ENCODE measurements at regions not wholly inside any gene's neighbourhood (a gene's known extent, or its start where the extent isn't known, plus 50 kb on each side); places are given as distances from the start of the nearest gene placed in this dataset.
"Not testable (repeated sequence)": the region's sequence is repeated elsewhere in the genome, so short reads cannot be mapped to it uniquely, and the experiment has no call there.

- Histone ChIP-seq H3K27me3 (ENCODE audit: control insufficient read depth, insufficient read depth, low read length) (no peaks in the 10 kb centered on the region), H3K36me3 (ENCODE audit: control insufficient read depth, insufficient read depth, low read length) (no peaks in the 10 kb centered on the region), H3K9me3 (ENCODE audit: control insufficient read depth, insufficient read depth, low read length) (no peaks in the 10 kb centered on the region), H3K27ac (ENCODE audit: low read length) (no peak overlapping the region), H3K4me1 (ENCODE audit: control insufficient read depth, insufficient read depth, low read length) (no peaks in the 10 kb centered on the region), H3K4me3 (ENCODE audit: low read length) (no peak overlapping the region)
- WGBS (ENCODE audit: insufficient coverage, insufficient read length): no CpG with 5 or more reads among the region's 2 CpGs
- DNase-seq (ENCODE audit: low read depth, low spot score): no peak
Measured at GRCh38 chr2:192952245-192952644, 757.5 kb upstream of the TMEFF2 start.

- WGBS (ENCODE audit: insufficient coverage, insufficient read length): no CpG with 5 or more reads among the region's 3 CpGs
- Histone ChIP-seq H3K9me3 (ENCODE audit: control insufficient read depth, insufficient read depth, low read length) (no peaks in the 10 kb centered on the region), H3K4me1 (ENCODE audit: control insufficient read depth, insufficient read depth, low read length) (no peaks in the 10 kb centered on the region), H3K27me3 (ENCODE audit: control insufficient read depth, insufficient read depth, low read length) (no peaks in the 10 kb centered on the region), H3K27ac (ENCODE audit: low read length) (no peak overlapping the region), H3K36me3 (ENCODE audit: control insufficient read depth, insufficient read depth, low read length) (no peaks in the 10 kb centered on the region), H3K4me3 (ENCODE audit: low read length) (no peak overlapping the region)
- no peak for DNase-seq (ENCODE audit: low read depth, low spot score)
Measured at GRCh38 chr2:192948316-192948715, 753.6 kb upstream of the TMEFF2 start.

- no peaks in the 10 kb centered on the region for H3K27me3 ChIP-seq (ENCODE audit: control insufficient read depth, insufficient read depth, low read length)
- no peak for DNase-seq (ENCODE audit: low read depth, low spot score)
- no peaks in the 10 kb centered on the region for H3K4me1 ChIP-seq (ENCODE audit: control insufficient read depth, insufficient read depth, low read length)
- H3K27ac ChIP-seq (ENCODE audit: low read length): no peak overlapping the region
- H3K36me3 ChIP-seq (ENCODE audit: control insufficient read depth, insufficient read depth, low read length): no peaks in the 10 kb centered on the region
- no peak overlapping the region for H3K4me3 ChIP-seq (ENCODE audit: low read length)
- no CpG with 5 or more reads among the region's 1 CpG for WGBS (ENCODE audit: insufficient coverage, insufficient read length)
- no peaks in the 10 kb centered on the region for H3K9me3 ChIP-seq (ENCODE audit: control insufficient read depth, insufficient read depth, low read length)
Measured at GRCh38 chr2:192947352-192947751, 752.6 kb upstream of the TMEFF2 start.

- no CpG with 5 or more reads among the region's 1 CpG for WGBS (ENCODE audit: insufficient coverage, insufficient read length)
- Histone ChIP-seq H3K27me3 (ENCODE audit: control insufficient read depth, insufficient read depth, low read length) (no peaks in the 10 kb centered on the region), H3K27ac (ENCODE audit: low read length) (no peak overlapping the region), H3K36me3 (ENCODE audit: control insufficient read depth, insufficient read depth, low read length) (no peaks in the 10 kb centered on the region), H3K4me3 (ENCODE audit: low read length) (no peak overlapping the region), H3K4me1 (ENCODE audit: control insufficient read depth, insufficient read depth, low read length) (0 out of 2 replicates have a peak, but pooled peaks cover 1% of the 10 kb centered on the region), H3K9me3 (ENCODE audit: control insufficient read depth, insufficient read depth, low read length) (no peaks in the 10 kb centered on the region)
- no peak for DNase-seq (ENCODE audit: low read depth, low spot score)
Measured at GRCh38 chr2:192940767-192941166, 746.0 kb upstream of the TMEFF2 start.

GRCh38 chr2:192932376-192932775 lies 737.6 kb upstream of the TMEFF2 start:
- WGBS (ENCODE audit: insufficient coverage, insufficient read length): no CpG with 5 or more reads among the region's 1 CpG
- H3K27ac ChIP-seq (ENCODE audit: low read length): no peak overlapping the region
- H3K27me3 ChIP-seq (ENCODE audit: control insufficient read depth, insufficient read depth, low read length): no peaks in the 10 kb centered on the region
- no peaks in the 10 kb centered on the region for H3K36me3 ChIP-seq (ENCODE audit: control insufficient read depth, insufficient read depth, low read length)
- no peak for DNase-seq (ENCODE audit: low read depth, low spot score)
- H3K4me1 ChIP-seq (ENCODE audit: control insufficient read depth, insufficient read depth, low read length): no peaks in the 10 kb centered on the region
- H3K9me3 ChIP-seq (ENCODE audit: control insufficient read depth, insufficient read depth, low read length): no peaks in the 10 kb centered on the region
- no peak overlapping the region for H3K4me3 ChIP-seq (ENCODE audit: low read length)

- not testable (repeated sequence) for H3K9me3 ChIP-seq (ENCODE audit: control insufficient read depth, insufficient read depth, low read length); H3K27me3 ChIP-seq (ENCODE audit: control insufficient read depth, insufficient read depth, low read length); H3K27ac ChIP-seq (ENCODE audit: low read length); H3K4me3 ChIP-seq (ENCODE audit: low read length); H3K4me1 ChIP-seq (ENCODE audit: control insufficient read depth, insufficient read depth, low read length); H3K36me3 ChIP-seq (ENCODE audit: control insufficient read depth, insufficient read depth, low read length); DNase-seq (ENCODE audit: low read depth, low spot score)
- no CpG with 5 or more reads among the region's 4 CpGs for WGBS (ENCODE audit: insufficient coverage, insufficient read length)
Measured at GRCh38 chr2:192921631-192922030, 726.9 kb upstream of the TMEFF2 start.

GRCh38 chr2:192901446-192901845 lies 706.7 kb upstream of the TMEFF2 start:
- Histone ChIP-seq H3K27ac (ENCODE audit: low read length) (no peak overlapping the region), H3K27me3 (ENCODE audit: control insufficient read depth, insufficient read depth, low read length) (no peaks in the 10 kb centered on the region), H3K4me1 (ENCODE audit: control insufficient read depth, insufficient read depth, low read length) (no peaks in the 10 kb centered on the region), H3K9me3 (ENCODE audit: control insufficient read depth, insufficient read depth, low read length) (no peaks in the 10 kb centered on the region), H3K36me3 (ENCODE audit: control insufficient read depth, insufficient read depth, low read length) (no peaks in the 10 kb centered on the region), H3K4me3 (ENCODE audit: low read length) (no peak overlapping the region)
- no peak for DNase-seq (ENCODE audit: low read depth, low spot score)

GRCh38 chr2:192899466-192899865 lies 704.7 kb upstream of the TMEFF2 start:
- H3K4me1 ChIP-seq (ENCODE audit: control insufficient read depth, insufficient read depth, low read length): no peaks in the 10 kb centered on the region
- WGBS (ENCODE audit: insufficient coverage, insufficient read length): no CpG with 5 or more reads among the region's 3 CpGs
- H3K4me3 ChIP-seq (ENCODE audit: low read length): no peak overlapping the region
- no peaks in the 10 kb centered on the region for H3K9me3 ChIP-seq (ENCODE audit: control insufficient read depth, insufficient read depth, low read length)
- H3K27ac ChIP-seq (ENCODE audit: low read length): no peak overlapping the region
- no peak for DNase-seq (ENCODE audit: low read depth, low spot score)
- no peaks in the 10 kb centered on the region for H3K27me3 ChIP-seq (ENCODE audit: control insufficient read depth, insufficient read depth, low read length)
- no peaks in the 10 kb centered on the region for H3K36me3 ChIP-seq (ENCODE audit: control insufficient read depth, insufficient read depth, low read length)

- H3K4me3 ChIP-seq (ENCODE audit: low read length); H3K36me3 ChIP-seq (ENCODE audit: control insufficient read depth, insufficient read depth, low read length); DNase-seq (ENCODE audit: low read depth, low spot score); H3K27me3 ChIP-seq (ENCODE audit: control insufficient read depth, insufficient read depth, low read length); H3K27ac ChIP-seq (ENCODE audit: low read length); H3K4me1 ChIP-seq (ENCODE audit: control insufficient read depth, insufficient read depth, low read length); H3K9me3 ChIP-seq (ENCODE audit: control insufficient read depth, insufficient read depth, low read length): not testable (repeated sequence)
- no CpG with 5 or more reads among the region's 29 CpGs for WGBS (ENCODE audit: insufficient coverage, insufficient read length)
Measured at GRCh38 chr2:192893976-192894375, 699.2 kb upstream of the TMEFF2 start.

GRCh38 chr2:192888109-192888508 lies 693.4 kb upstream of the TMEFF2 start:
- Histone ChIP-seq H3K27ac (ENCODE audit: low read length) (no peak overlapping the region), H3K27me3 (ENCODE audit: control insufficient read depth, insufficient read depth, low read length) (no peaks in the 10 kb centered on the region), H3K9me3 (ENCODE audit: control insufficient read depth, insufficient read depth, low read length) (no peaks in the 10 kb centered on the region), H3K4me3 (ENCODE audit: low read length) (no peak overlapping the region), H3K4me1 (ENCODE audit: control insufficient read depth, insufficient read depth, low read length) (no peaks in the 10 kb centered on the region), H3K36me3 (ENCODE audit: control insufficient read depth, insufficient read depth, low read length) (no peaks in the 10 kb centered on the region)
- no peak for DNase-seq (ENCODE audit: low read depth, low spot score)

- Histone ChIP-seq H3K27me3 (ENCODE audit: control insufficient read depth, insufficient read depth, low read length) (no peaks in the 10 kb centered on the region), H3K4me1 (ENCODE audit: control insufficient read depth, insufficient read depth, low read length) (no peaks in the 10 kb centered on the region), H3K9me3 (ENCODE audit: control insufficient read depth, insufficient read depth, low read length) (no peaks in the 10 kb centered on the region), H3K36me3 (ENCODE audit: control insufficient read depth, insufficient read depth, low read length) (no peaks in the 10 kb centered on the region), H3K27ac (ENCODE audit: low read length) (no peak overlapping the region), H3K4me3 (ENCODE audit: low read length) (no peak overlapping the region)
- no CpG with 5 or more reads among the region's 1 CpG for WGBS (ENCODE audit: insufficient coverage, insufficient read length)
- no peak for DNase-seq (ENCODE audit: low read depth, low spot score)
Measured at GRCh38 chr2:192887337-192887736, 692.6 kb upstream of the TMEFF2 start.

Data from iPS DF 6.9 (cell line).